H1 (cell line): ENCODE measurements at regions not wholly inside any gene's neighbourhood (a gene's known extent, or its start where the extent isn't known, plus 50 kb on each side); places are given as distances from the start of the nearest gene placed in this dataset.

Experiments used
- CREB1 ChIP-seq: IDR thresholded peaks from 2 replicates; pipeline ENCODE4 v1.6.1; 2012; ENCODE audit warnings: inconsistent platforms
- FOSL1 ChIP-seq: IDR thresholded peaks from 2 replicates; pipeline ENCODE4 v1.6.1; 2011; ENCODE audit warnings: mild to moderate bottlenecking, low read depth, low read length, moderate library complexity; ENCODE audit not compliant: insufficient read depth
- KDM1A ChIP-seq: fragments of 200-600, 300-600 bp; sonication (generic); IDR thresholded peaks from 2 replicates; pipeline ENCODE4 v1.7.1; 2016; ENCODE audit warnings: mild to moderate bottlenecking, low read length, borderline replicate concordance
- POLR2AphosphoS5 ChIP-seq: IDR thresholded peaks from 2 replicates; pipeline ENCODE4 v1.6.1; 2011; ENCODE audit warnings: low read depth, low read length
- POU5F1 ChIP-seq: IDR thresholded peaks from 2 replicates; pipeline ENCODE4 v1.6.1; 2011; ENCODE audit warnings: low read depth, mild to moderate bottlenecking, low read length, moderate library complexity
- RAD21 ChIP-seq, 2 experiments: IDR thresholded peaks in 1 of 2; conservative IDR thresholded peaks in 1 of 2; 2 replicates each; pipeline ENCODE4 v1.6.1; 2011; ENCODE audit warnings: low read depth in 2 of 2, low read length in 2 of 2, improper control_type of control experiment in 1 of 2, inconsistent platforms in 1 of 2, mild to moderate bottlenecking in 1 of 2, moderate library complexity in 1 of 2
- SIX5 ChIP-seq: IDR thresholded peaks from 2 replicates; pipeline ENCODE4 v1.6.1; 2011; ENCODE audit warnings: mild to moderate bottlenecking, low read depth, low read length
- TCF12 ChIP-seq: IDR thresholded peaks from 2 replicates; pipeline ENCODE4 v1.6.1; 2011; ENCODE audit warnings: low read depth, mild to moderate bottlenecking, low read length
- TF ChIP-seq, protein P1 (sequence below): fragments of 300-600 bp; sonication (generic); IDR thresholded peaks from 2 replicates; pipeline ENCODE4 v1.7.1; 2012; ENCODE audit warnings: low read length, moderate library complexity, mild to moderate bottlenecking, inconsistent platforms; ENCODE audit not compliant: insufficient replicate concordance
- TF ChIP-seq, protein P2 (sequence below): IDR thresholded peaks from 2 replicates; pipeline ENCODE4 v1.6.1; 2011; ENCODE audit warnings: low read length, improper control_type of control experiment

GRCh38 chr16:26712876-26713275, 353.9 kb upstream of the C16orf82 start (continued):
- TF ChIP-seq, protein P1, sequence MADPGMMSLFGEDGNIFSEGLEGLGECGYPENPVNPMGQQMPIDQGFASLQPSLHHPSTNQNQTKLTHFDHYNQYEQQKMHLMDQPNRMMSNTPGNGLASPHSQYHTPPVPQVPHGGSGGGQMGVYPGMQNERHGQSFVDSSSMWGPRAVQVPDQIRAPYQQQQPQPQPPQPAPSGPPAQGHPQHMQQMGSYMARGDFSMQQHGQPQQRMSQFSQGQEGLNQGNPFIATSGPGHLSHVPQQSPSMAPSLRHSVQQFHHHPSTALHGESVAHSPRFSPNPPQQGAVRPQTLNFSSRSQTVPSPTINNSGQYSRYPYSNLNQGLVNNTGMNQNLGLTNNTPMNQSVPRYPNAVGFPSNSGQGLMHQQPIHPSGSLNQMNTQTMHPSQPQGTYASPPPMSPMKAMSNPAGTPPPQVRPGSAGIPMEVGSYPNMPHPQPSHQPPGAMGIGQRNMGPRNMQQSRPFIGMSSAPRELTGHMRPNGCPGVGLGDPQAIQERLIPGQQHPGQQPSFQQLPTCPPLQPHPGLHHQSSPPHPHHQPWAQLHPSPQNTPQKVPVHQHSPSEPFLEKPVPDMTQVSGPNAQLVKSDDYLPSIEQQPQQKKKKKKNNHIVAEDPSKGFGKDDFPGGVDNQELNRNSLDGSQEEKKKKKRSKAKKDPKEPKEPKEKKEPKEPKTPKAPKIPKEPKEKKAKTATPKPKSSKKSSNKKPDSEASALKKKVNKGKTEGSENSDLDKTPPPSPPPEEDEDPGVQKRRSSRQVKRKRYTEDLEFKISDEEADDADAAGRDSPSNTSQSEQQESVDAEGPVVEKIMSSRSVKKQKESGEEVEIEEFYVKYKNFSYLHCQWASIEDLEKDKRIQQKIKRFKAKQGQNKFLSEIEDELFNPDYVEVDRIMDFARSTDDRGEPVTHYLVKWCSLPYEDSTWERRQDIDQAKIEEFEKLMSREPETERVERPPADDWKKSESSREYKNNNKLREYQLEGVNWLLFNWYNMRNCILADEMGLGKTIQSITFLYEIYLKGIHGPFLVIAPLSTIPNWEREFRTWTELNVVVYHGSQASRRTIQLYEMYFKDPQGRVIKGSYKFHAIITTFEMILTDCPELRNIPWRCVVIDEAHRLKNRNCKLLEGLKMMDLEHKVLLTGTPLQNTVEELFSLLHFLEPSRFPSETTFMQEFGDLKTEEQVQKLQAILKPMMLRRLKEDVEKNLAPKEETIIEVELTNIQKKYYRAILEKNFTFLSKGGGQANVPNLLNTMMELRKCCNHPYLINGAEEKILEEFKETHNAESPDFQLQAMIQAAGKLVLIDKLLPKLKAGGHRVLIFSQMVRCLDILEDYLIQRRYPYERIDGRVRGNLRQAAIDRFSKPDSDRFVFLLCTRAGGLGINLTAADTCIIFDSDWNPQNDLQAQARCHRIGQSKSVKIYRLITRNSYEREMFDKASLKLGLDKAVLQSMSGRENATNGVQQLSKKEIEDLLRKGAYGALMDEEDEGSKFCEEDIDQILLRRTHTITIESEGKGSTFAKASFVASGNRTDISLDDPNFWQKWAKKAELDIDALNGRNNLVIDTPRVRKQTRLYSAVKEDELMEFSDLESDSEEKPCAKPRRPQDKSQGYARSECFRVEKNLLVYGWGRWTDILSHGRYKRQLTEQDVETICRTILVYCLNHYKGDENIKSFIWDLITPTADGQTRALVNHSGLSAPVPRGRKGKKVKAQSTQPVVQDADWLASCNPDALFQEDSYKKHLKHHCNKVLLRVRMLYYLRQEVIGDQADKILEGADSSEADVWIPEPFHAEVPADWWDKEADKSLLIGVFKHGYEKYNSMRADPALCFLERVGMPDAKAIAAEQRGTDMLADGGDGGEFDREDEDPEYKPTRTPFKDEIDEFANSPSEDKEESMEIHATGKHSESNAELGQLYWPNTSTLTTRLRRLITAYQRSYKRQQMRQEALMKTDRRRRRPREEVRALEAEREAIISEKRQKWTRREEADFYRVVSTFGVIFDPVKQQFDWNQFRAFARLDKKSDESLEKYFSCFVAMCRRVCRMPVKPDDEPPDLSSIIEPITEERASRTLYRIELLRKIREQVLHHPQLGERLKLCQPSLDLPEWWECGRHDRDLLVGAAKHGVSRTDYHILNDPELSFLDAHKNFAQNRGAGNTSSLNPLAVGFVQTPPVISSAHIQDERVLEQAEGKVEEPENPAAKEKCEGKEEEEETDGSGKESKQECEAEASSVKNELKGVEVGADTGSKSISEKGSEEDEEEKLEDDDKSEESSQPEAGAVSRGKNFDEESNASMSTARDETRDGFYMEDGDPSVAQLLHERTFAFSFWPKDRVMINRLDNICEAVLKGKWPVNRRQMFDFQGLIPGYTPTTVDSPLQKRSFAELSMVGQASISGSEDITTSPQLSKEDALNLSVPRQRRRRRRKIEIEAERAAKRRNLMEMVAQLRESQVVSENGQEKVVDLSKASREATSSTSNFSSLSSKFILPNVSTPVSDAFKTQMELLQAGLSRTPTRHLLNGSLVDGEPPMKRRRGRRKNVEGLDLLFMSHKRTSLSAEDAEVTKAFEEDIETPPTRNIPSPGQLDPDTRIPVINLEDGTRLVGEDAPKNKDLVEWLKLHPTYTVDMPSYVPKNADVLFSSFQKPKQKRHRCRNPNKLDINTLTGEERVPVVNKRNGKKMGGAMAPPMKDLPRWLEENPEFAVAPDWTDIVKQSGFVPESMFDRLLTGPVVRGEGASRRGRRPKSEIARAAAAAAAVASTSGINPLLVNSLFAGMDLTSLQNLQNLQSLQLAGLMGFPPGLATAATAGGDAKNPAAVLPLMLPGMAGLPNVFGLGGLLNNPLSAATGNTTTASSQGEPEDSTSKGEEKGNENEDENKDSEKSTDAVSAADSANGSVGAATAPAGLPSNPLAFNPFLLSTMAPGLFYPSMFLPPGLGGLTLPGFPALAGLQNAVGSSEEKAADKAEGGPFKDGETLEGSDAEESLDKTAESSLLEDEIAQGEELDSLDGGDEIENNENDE, result no peak
- TF ChIP-seq, protein P2, sequence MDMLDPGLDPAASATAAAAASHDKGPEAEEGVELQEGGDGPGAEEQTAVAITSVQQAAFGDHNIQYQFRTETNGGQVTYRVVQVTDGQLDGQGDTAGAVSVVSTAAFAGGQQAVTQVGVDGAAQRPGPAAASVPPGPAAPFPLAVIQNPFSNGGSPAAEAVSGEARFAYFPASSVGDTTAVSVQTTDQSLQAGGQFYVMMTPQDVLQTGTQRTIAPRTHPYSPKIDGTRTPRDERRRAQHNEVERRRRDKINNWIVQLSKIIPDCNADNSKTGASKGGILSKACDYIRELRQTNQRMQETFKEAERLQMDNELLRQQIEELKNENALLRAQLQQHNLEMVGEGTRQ, result no peak
- TF ChIP-seq KDM1A (no peak), SIX5 (no peak), CREB1 (no peak), POU5F1 (no peak), TCF12 (no peak), FOSL1 (no peak), RAD21 (IDR thresholded peaks at IDR 0.05 in 1 of 2, conservative IDR thresholded peaks at IDR 0.05 in 1 of 2; ENCODE audit: low read depth in 2 of 2, low read length in 2 of 2) (no peak), POLR2AphosphoS5 (no peak)
- TF ChIP-seq, all 59 proteins: peak for 0
